ENCODE measurements at regions not wholly inside any gene's neighbourhood (a gene's known extent, or its start where the extent isn't known, plus 50 kb on each side); places are given as distances from the start of the nearest gene placed in this dataset.

- TF ChIP-seq CTCF (IDR thresholded peaks at IDR 0.05) (no peak), POLR2A (IDR thresholded peaks at IDR 0.05) (no peak)
These were observed 192.2 kb upstream of the RHOBTB1 start for GRCh38 chr10:61136139-61136538.

All from Peyer's patch (tissue), 4 donors.